HCT116 (cell line): ENCODE measurements at regions not wholly inside any gene's neighbourhood (a gene's known extent, or its start where the extent isn't known, plus 50 kb on each side); places are given as distances from the start of the nearest gene placed in this dataset.

Experiments
- ATAC-seq: fragments of 200-7000 bp; cut with Tn5 transposase; 2 replicates; pipeline ENCODE4 v1.9.1; 2020; ENCODE audit warnings: mild to moderate bottlenecking, moderate library complexity
- BruUV-seq: library from RNA; stranded (reverse); fragments of 400-500 nt; replicated peaks from 2 replicates; lab custom pipeline; 2021; lab: Mats Ljungman, UMichigan
- CTCF ChIA-PET: fragments of 300-600 bp; sonication (Branson Sonifier 250); formaldehyde crosslinking; loops from one replicate; lab custom pipeline; 2021; ENCODE audit warnings: antibody characterized with exemption; lab: Charles Lee
- POLR2A ChIA-PET: fragments of 300-600, 350-600 bp; sonication (Branson Sonifier 250); formaldehyde crosslinking; loops from one replicate; lab custom pipeline; 2021; ENCODE audit warnings: antibody characterized with exemption; lab: Charles Lee
- RAD21 ChIA-PET, 2 experiments: fragments of 300-600 bp; sonication (Branson Sonifier 250); formaldehyde crosslinking; loops; one replicate each; lab custom pipeline; 2023; ENCODE audit warnings: low total read pairs in 2 of 2; ENCODE audit not compliant: uncharacterized antibody in 2 of 2, unreplicated experiment in 2 of 2, low non-redundant PET in 1 of 2; lab: Charles Lee
- DNase-seq: peaks from one replicate; pipeline ENCODE4 v3.0.0-alpha.2; 2010; ENCODE audit warnings: low read depth, low spot score
- H2AFZ ChIP-seq: fragments of 200-600 bp; shearing (Covaris generic), sonication (generic); 2 replicates; pipeline ENCODE4 v1.6.1; 2017; ENCODE audit warnings: low read depth, mixed run types, mixed read lengths, antibody characterized with exemption, low read length; ENCODE audit not compliant: poor library complexity, severe bottlenecking
- H3K27ac ChIP-seq: 2 replicates; pipeline ENCODE4 v1.5.1; 2012; ENCODE audit warnings: low read depth, low read length
- H3K27me3 ChIP-seq: fragments of 200-600 bp; sonication (generic); 2 replicates; pipeline ENCODE4 v1.6.1; 2016; ENCODE audit warnings: mixed run types, low read length, mixed read lengths; ENCODE audit not compliant: insufficient read depth
- H3K36me3 ChIP-seq, 2 experiments: fragments of 200-500 bp in 1 of 2; fragments of 200-600 bp in 1 of 2; sonication (Bioruptor generic) in 1 of 2; sonication (generic) in 1 of 2; 2 replicates each; pipeline versions ENCODE4 v1.5.1 to v1.6.1; 2014 to 2016; ENCODE audit warnings: low read length in 2 of 2, inconsistent platforms in 1 of 2, mixed read lengths in 1 of 2, mixed run types in 1 of 2; ENCODE audit not compliant: insufficient read depth in 2 of 2, control insufficient read depth in 1 of 2
- H3K4me1 ChIP-seq, 2 experiments: fragments of 200-600 bp in 1 of 2; sonication (generic) in 1 of 2; 2 replicates each; pipeline versions ENCODE4 v1.5.1 to v1.6.1; 2012 to 2017; ENCODE audit warnings: low read length in 2 of 2, inconsistent platforms in 1 of 2, mild to moderate bottlenecking in 1 of 2, mixed read lengths in 1 of 2, mixed run types in 1 of 2, moderate library complexity in 1 of 2; ENCODE audit not compliant: insufficient read depth in 2 of 2, control insufficient read depth in 1 of 2
- H3K4me2 ChIP-seq: fragments of 200-600 bp; sonication (generic); 2 replicates; pipeline ENCODE4 v1.6.1; 2017; ENCODE audit warnings: mixed run types, low read length, mixed read lengths
- H3K4me3 ChIP-seq, 2 experiments: fragments of 200-600 bp in 1 of 2; sonication (generic) in 1 of 2; replicated peaks in 1 of 2; 2 replicates each; pipeline ENCODE4 v1.5.1; 2011 to 2016; ENCODE audit warnings: low read length in 2 of 2, control low read depth in 1 of 2, low read depth in 1 of 2, mild to moderate bottlenecking in 1 of 2, mixed read lengths in 1 of 2, mixed run types in 1 of 2
- H3K79me2 ChIP-seq: fragments of 200-600 bp; sonication (generic); 2 replicates; pipeline ENCODE4 v1.6.1; 2017; ENCODE audit warnings: mild to moderate bottlenecking, mixed run types, low read length, moderate library complexity, mixed read lengths; ENCODE audit not compliant: insufficient read depth
- H3K9ac ChIP-seq: fragments of 200-600 bp; sonication (generic); 2 replicates; pipeline ENCODE4 v1.6.1; 2016; ENCODE audit warnings: low read length, mixed read lengths
- H3K9me2 ChIP-seq: fragments of 200-600 bp; sonication (generic), shearing (Covaris generic); 2 replicates; pipeline ENCODE4 v1.6.1; 2017; ENCODE audit warnings: mixed run types, mild to moderate bottlenecking, moderate library complexity; ENCODE audit not compliant: insufficient read depth
- H3K9me3 ChIP-seq, 2 experiments: fragments of 200-500 bp in 1 of 2; fragments of 200-600 bp in 1 of 2; sonication (Bioruptor generic) in 1 of 2; sonication (generic) in 1 of 2; 2 replicates each; pipeline ENCODE4 v1.6.1; 2014 to 2017; ENCODE audit warnings: low read length in 2 of 2, mixed read lengths in 2 of 2, inconsistent platforms in 1 of 2, low read depth in 1 of 2, mild to moderate bottlenecking in 1 of 2, mixed run types in 1 of 2, moderate library complexity in 1 of 2; ENCODE audit not compliant: control insufficient read depth in 1 of 2, insufficient read depth in 1 of 2
- H4K20me1 ChIP-seq: fragments of 200-600 bp; sonication (generic), shearing (Covaris generic); 2 replicates; pipeline ENCODE4 v1.6.1; 2017; ENCODE audit warnings: mixed run types, mild to moderate bottlenecking, moderate library complexity; ENCODE audit not compliant: insufficient read depth
- CEBPB ChIP-seq: IDR thresholded peaks from 2 replicates; pipeline ENCODE4 v1.6.1; 2012; ENCODE audit warnings: low read depth
- EGR1 ChIP-seq: IDR thresholded peaks from 2 replicates; pipeline ENCODE4 v1.6.1; 2012; ENCODE audit warnings: low read depth
- ELF1 ChIP-seq: IDR thresholded peaks from 2 replicates; pipeline ENCODE4 v1.6.1; 2012; ENCODE audit warnings: low read depth, borderline replicate concordance
- EZH2 ChIP-seq: fragments of 200-600 bp; sonication (generic); IDR thresholded peaks from 2 replicates; pipeline ENCODE4 v1.6.1; 2017; ENCODE audit warnings: antibody characterized with exemption, mixed run types
- FOSL1 ChIP-seq: IDR thresholded peaks from 2 replicates; pipeline ENCODE4 v1.6.1; 2012; ENCODE audit warnings: low read depth
- POLR2A ChIP-seq: IDR thresholded peaks from 2 replicates; pipeline ENCODE4 v1.7.0; 2011; ENCODE audit warnings: borderline replicate concordance; ENCODE audit not compliant: insufficient read depth, insufficient read length; ENCODE audit errors: extremely low read depth
- POLR2AphosphoS5 ChIP-seq: IDR thresholded peaks from 2 replicates; pipeline ENCODE4 v1.6.1; 2011; ENCODE audit warnings: mild to moderate bottlenecking, low read depth, low read length, moderate library complexity
- RAD21 ChIP-seq: IDR thresholded peaks from 2 replicates; pipeline ENCODE4 v1.6.1; 2012; ENCODE audit warnings: low read depth, mild to moderate bottlenecking
- SIN3A ChIP-seq: IDR thresholded peaks from 2 replicates; pipeline ENCODE4 v1.6.1; 2012; ENCODE audit warnings: low read depth
- SP1 ChIP-seq: IDR thresholded peaks from 2 replicates; pipeline ENCODE4 v1.6.1; 2012; ENCODE audit warnings: low read depth
- SRF ChIP-seq: IDR thresholded peaks from 2 replicates; pipeline ENCODE4 v1.6.1; 2012; ENCODE audit warnings: low read depth
- TCF7L2 ChIP-seq: IDR thresholded peaks from 2 replicates; pipeline ENCODE4 v1.7.0; 2011; ENCODE audit warnings: borderline replicate concordance, inconsistent platforms; ENCODE audit not compliant: insufficient read depth, insufficient read length; ENCODE audit errors: extremely low read depth
- YY1 ChIP-seq: IDR thresholded peaks from 2 replicates; pipeline ENCODE4 v1.6.1; 2011; ENCODE audit warnings: low read length, low read depth, moderate library complexity, mild to moderate bottlenecking; ENCODE audit not compliant: insufficient replicate concordance; ENCODE audit errors: extremely low read depth
- ZFX ChIP-seq: fragments of 450-650 bp; IDR thresholded peaks from 2 replicates; pipeline ENCODE4 v1.6.1; 2017
- ZNF274 ChIP-seq: fragments of 200-500 bp; sonication (Bioruptor generic); IDR thresholded peaks from 2 replicates; pipeline ENCODE4 v1.6.1; 2014; ENCODE audit warnings: mild to moderate bottlenecking, low read depth, low read length, inconsistent platforms
- intact Hi-C: fragments of 100-400 bp; cut with micrococcal nuclease; formaldehyde crosslinking; loops from 2 replicates; pipeline ENCODE4 v1.10.0; 2022
- TF ChIP-seq, protein P1 (sequence below): IDR thresholded peaks from 2 replicates; pipeline ENCODE4 v1.6.1; 2012; ENCODE audit warnings: low read depth
- TF ChIP-seq, protein P2 (sequence below): IDR thresholded peaks from 2 replicates; pipeline ENCODE4 v1.6.1; 2011; ENCODE audit warnings: mild to moderate bottlenecking, low read length, moderate library complexity; ENCODE audit not compliant: insufficient replicate concordance; ENCODE audit errors: extremely low read depth
- TF ChIP-seq, protein P3 (sequence below): IDR thresholded peaks from 2 replicates; pipeline ENCODE4 v1.6.1; 2012

DNA sequence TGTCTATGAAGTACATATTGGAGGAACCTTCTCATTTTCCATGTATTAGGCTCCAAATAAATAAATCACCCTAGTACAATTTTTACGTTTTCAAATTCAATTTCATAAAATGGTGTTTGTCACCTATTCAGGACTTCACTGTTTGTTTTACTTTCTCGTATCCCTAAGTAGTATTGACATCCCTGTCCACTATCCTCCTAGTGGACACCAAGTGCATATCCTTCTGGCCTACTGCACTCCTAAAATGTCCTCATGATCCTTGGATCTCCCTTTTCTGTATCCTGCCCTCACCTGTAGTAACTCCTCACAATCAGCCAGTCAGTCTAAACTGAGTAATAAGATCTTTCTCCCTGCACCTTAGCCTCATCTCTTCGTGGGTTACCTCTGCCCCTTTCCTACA lies 539.9 kb downstream of the DMRTA1 start:
- intact Hi-C loops, result no loop called here
- Histone ChIP-seq H3K4me3 (no peak overlapping the region), H3K4me1 (no peaks in the 10 kb centered on the region), H3K36me3 (no peaks in the 10 kb centered on the region), H3K9me2 (no peaks in the 10 kb centered on the region), H3K27ac (no peak overlapping the region), H3K9me3 (peaks cover 7 to 10% of the 10 kb centered on the region in 2 experiments; a peak in 3 of 4 replicates), H3K27me3 (no peaks in the 10 kb centered on the region), H2AFZ (no peak overlapping the region), H3K79me2 (no peaks in the 10 kb centered on the region), H3K4me2 (no peak overlapping the region), H3K9ac (no peak overlapping the region), H4K20me1 (no peaks in the 10 kb centered on the region)
- CTCF ChIA-PET, result no interaction called here
- POLR2A ChIA-PET, result no interaction called here
- RAD21 ChIA-PET, result no interaction called here
- no peak for TF ChIP-seq EGR1
- no peak for TF ChIP-seq ELF1
- TF ChIP-seq, protein P1, sequence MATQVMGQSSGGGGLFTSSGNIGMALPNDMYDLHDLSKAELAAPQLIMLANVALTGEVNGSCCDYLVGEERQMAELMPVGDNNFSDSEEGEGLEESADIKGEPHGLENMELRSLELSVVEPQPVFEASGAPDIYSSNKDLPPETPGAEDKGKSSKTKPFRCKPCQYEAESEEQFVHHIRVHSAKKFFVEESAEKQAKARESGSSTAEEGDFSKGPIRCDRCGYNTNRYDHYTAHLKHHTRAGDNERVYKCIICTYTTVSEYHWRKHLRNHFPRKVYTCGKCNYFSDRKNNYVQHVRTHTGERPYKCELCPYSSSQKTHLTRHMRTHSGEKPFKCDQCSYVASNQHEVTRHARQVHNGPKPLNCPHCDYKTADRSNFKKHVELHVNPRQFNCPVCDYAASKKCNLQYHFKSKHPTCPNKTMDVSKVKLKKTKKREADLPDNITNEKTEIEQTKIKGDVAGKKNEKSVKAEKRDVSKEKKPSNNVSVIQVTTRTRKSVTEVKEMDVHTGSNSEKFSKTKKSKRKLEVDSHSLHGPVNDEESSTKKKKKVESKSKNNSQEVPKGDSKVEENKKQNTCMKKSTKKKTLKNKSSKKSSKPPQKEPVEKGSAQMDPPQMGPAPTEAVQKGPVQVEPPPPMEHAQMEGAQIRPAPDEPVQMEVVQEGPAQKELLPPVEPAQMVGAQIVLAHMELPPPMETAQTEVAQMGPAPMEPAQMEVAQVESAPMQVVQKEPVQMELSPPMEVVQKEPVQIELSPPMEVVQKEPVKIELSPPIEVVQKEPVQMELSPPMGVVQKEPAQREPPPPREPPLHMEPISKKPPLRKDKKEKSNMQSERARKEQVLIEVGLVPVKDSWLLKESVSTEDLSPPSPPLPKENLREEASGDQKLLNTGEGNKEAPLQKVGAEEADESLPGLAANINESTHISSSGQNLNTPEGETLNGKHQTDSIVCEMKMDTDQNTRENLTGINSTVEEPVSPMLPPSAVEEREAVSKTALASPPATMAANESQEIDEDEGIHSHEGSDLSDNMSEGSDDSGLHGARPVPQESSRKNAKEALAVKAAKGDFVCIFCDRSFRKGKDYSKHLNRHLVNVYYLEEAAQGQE, result no peak
- TF ChIP-seq POLR2A, result no peak
- no peak for TF ChIP-seq RAD21
- TF ChIP-seq POLR2AphosphoS5, result no peak
- TF ChIP-seq, protein P2, sequence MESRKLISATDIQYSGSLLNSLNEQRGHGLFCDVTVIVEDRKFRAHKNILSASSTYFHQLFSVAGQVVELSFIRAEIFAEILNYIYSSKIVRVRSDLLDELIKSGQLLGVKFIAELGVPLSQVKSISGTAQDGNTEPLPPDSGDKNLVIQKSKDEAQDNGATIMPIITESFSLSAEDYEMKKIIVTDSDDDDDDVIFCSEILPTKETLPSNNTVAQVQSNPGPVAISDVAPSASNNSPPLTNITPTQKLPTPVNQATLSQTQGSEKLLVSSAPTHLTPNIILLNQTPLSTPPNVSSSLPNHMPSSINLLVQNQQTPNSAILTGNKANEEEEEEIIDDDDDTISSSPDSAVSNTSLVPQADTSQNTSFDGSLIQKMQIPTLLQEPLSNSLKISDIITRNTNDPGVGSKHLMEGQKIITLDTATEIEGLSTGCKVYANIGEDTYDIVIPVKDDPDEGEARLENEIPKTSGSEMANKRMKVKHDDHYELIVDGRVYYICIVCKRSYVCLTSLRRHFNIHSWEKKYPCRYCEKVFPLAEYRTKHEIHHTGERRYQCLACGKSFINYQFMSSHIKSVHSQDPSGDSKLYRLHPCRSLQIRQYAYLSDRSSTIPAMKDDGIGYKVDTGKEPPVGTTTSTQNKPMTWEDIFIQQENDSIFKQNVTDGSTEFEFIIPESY, result no peak
- TF ChIP-seq CEBPB, result no peak
- TF ChIP-seq SIN3A, result no peak
- TF ChIP-seq SRF, result no peak
- no peak for TF ChIP-seq EZH2
- TF ChIP-seq YY1, result no peak
- TF ChIP-seq, protein P3, sequence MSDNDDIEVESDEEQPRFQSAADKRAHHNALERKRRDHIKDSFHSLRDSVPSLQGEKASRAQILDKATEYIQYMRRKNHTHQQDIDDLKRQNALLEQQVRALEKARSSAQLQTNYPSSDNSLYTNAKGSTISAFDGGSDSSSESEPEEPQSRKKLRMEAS, result no peak
- TF ChIP-seq FOSL1, result no peak
- no peak for TF ChIP-seq TCF7L2
- no peak for TF ChIP-seq ZFX
- no peak for TF ChIP-seq SP1
- TF ChIP-seq ZNF274, result no peak
- DNase-seq (no peak), ATAC-seq (no peak)
- BruUV-seq, result no TSS peak
